HepG2 (cell line): ENCODE measurements at regions not wholly inside any gene's neighbourhood (a gene's known extent, or its start where the extent isn't known, plus 50 kb on each side); places are given as distances from the start of the nearest gene placed in this dataset.

Experiments used
- ATAC-seq: fragments of 200-7000 bp; cut with Tn5 transposase; 3 replicates; pipeline ENCODE4 v1.9.1; 2020; ENCODE audit warnings: mild to moderate bottlenecking, moderate library complexity
- BruUV-seq: library from RNA; stranded (reverse); fragments of 400-500 nt; replicated peaks from 2 replicates; lab custom pipeline; 2021; lab: Mats Ljungman, UMichigan
- CTCF ChIA-PET: fragments of 300-600 bp; formaldehyde crosslinking; extraction: SDS; loops from one replicate; lab custom pipeline; 2021; ENCODE audit warnings: low total read pairs, inconsistent platforms, low intra/inter-chr PET ratio; lab: Yijun Ruan, JAX
- POLR2A ChIA-PET: fragments of 350-600 bp; sonication (Branson Sonifier 250); formaldehyde crosslinking; loops from one replicate; lab custom pipeline; 2020; ENCODE audit warnings: antibody characterized with exemption, inconsistent platforms; lab: Yijun Ruan, JAX
- DNase-seq: peaks from one replicate; pipeline ENCODE4 v3.0.0-alpha.2; 2015; ENCODE audit warnings: low spot score
- FAIRE-seq: peaks from 3 replicates; lab custom pipeline; 2011; peaks lifted over from hg19 to GRCh38; lab: Jason Lieb, UNC
- H2AFZ ChIP-seq: one replicate; pipeline ENCODE4 v1.6.1; 2011; ENCODE audit warnings: low read length, inconsistent platforms
- H3K27ac ChIP-seq: fragments of 300-600 bp; 3 replicates; pipeline ENCODE4 v1.8.0; 2011; ENCODE audit warnings: mixed run types, mild to moderate bottlenecking, mixed read lengths, low read length, inconsistent platforms; ENCODE audit not compliant: insufficient read depth; ENCODE audit errors: extremely low read length
- H3K27me3 ChIP-seq, 2 experiments: fragments of 200-600 bp in 1 of 2; 2 replicates in 1 of 2; 3 replicates in 1 of 2; pipeline versions ENCODE4 v1.6.0 to v1.8.0; 2011; ENCODE audit warnings: low read length in 2 of 2, mild to moderate bottlenecking in 2 of 2, moderate library complexity in 2 of 2, inconsistent platforms in 1 of 2; ENCODE audit not compliant: insufficient read depth in 2 of 2, control insufficient read depth in 1 of 2
- H3K36me3 ChIP-seq, 2 experiments: fragments of 200-600 bp in 1 of 2; replicated peaks in 1 of 2; 2 replicates in 1 of 2; 3 replicates in 1 of 2; pipeline versions ENCODE4 v1.5.1 to v1.8.0; 2011; ENCODE audit warnings: low read length in 2 of 2, inconsistent platforms in 1 of 2; ENCODE audit not compliant: insufficient read depth in 2 of 2, control insufficient read depth in 1 of 2
- H3K4me1 ChIP-seq: 2 replicates; pipeline ENCODE4 v1.5.1; 2012; ENCODE audit warnings: low read length, inconsistent platforms; ENCODE audit not compliant: insufficient read depth
- H3K4me2 ChIP-seq: 2 replicates; pipeline ENCODE4 v1.6.0; 2011; ENCODE audit warnings: low read depth, low read length, inconsistent platforms
- H3K4me3 ChIP-seq, 3 experiments: fragments of 200-600 bp in 1 of 3; sonication (generic), shearing (Covaris generic) in 1 of 3; replicated peaks in 1 of 3; 2 replicates each; pipeline ENCODE4 v1.5.1; 2011 to 2016; ENCODE audit warnings: low read length in 3 of 3, inconsistent platforms in 2 of 3, low read depth in 2 of 3, mild to moderate bottlenecking in 2 of 3, control low read depth in 1 of 3, mixed read lengths in 1 of 3; ENCODE audit not compliant: insufficient read depth in 1 of 3
- H3K79me2 ChIP-seq: one replicate; pipeline ENCODE4 v1.6.1; 2011; ENCODE audit warnings: low read length, inconsistent platforms; ENCODE audit not compliant: insufficient read depth
- H3K9ac ChIP-seq: 2 replicates; pipeline ENCODE4 v1.6.0; 2011; ENCODE audit warnings: mild to moderate bottlenecking, low read depth, low read length, inconsistent platforms; ENCODE audit not compliant: insufficient read depth
- H3K9me3 ChIP-seq: 2 replicates; pipeline ENCODE4 v1.5.1; 2012; ENCODE audit warnings: mild to moderate bottlenecking, low read length
- H4K20me1 ChIP-seq: 2 replicates; pipeline ENCODE4 v1.6.0; 2011; ENCODE audit warnings: inconsistent platforms, mild to moderate bottlenecking, low read length, moderate library complexity; ENCODE audit not compliant: insufficient read depth
- DNMT1 ChIP-seq: sonication (generic); formaldehyde crosslinking; IDR thresholded peaks from 2 replicates; pipeline ENCODE4 v1.5.1; 2020; ENCODE audit warnings: mild to moderate bottlenecking, missing genetic modification reagents
- EHMT2 ChIP-seq: fragments of 200-600 bp; sonication (generic); IDR thresholded peaks from 2 replicates; pipeline ENCODE4 v1.7.0; 2017; ENCODE audit warnings: antibody characterized with exemption, low read depth, low read length, borderline replicate concordance
- ELF1 ChIP-seq: sonication (generic); formaldehyde crosslinking; IDR thresholded peaks from 2 replicates; pipeline ENCODE4 v1.4.0; 2020; ENCODE audit warnings: missing genetic modification reagents
- HMGA1 ChIP-seq: sonication (generic); formaldehyde crosslinking; conservative IDR thresholded peaks from 2 replicates; pipeline ENCODE4 v1.4.0; 2020; ENCODE audit warnings: missing genetic modification reagents
- PRMT3 ChIP-seq: sonication (generic); formaldehyde crosslinking; IDR thresholded peaks from 2 replicates; pipeline ENCODE4 v1.8.1; 2022; ENCODE audit warnings: low read depth, mild to moderate bottlenecking, moderate library complexity, missing genetic modification reagents, borderline replicate concordance
- SIX1 ChIP-seq: sonication (generic); formaldehyde crosslinking; IDR thresholded peaks from 2 replicates; pipeline ENCODE4 v1.4.0; 2020; ENCODE audit warnings: missing genetic modification reagents, borderline replicate concordance
- SMAD9 ChIP-seq: sonication (generic); formaldehyde crosslinking; IDR thresholded peaks from 2 replicates; pipeline ENCODE4 v1.5.1; 2020; ENCODE audit warnings: mild to moderate bottlenecking, missing genetic modification reagents
- ZNF878 ChIP-seq: sonication (generic); formaldehyde crosslinking; IDR thresholded peaks from 2 replicates; pipeline ENCODE4 v1.8.1; 2023; ENCODE audit warnings: mild to moderate bottlenecking, missing genetic modification reagents, moderate library complexity
- ZSCAN30 ChIP-seq: sonication (generic); formaldehyde crosslinking; IDR thresholded peaks from 2 replicates; pipeline ENCODE4 v1.5.0; 2020; ENCODE audit warnings: mild to moderate bottlenecking, missing genetic modification reagents
- WGBS: methylation state at CpG from one replicate; pipeline ENCODE4 v1.1.6; 2017; ENCODE audit warnings: low lambda C conversion rate; 5-methylcytosine and 5-hydroxymethylcytosine counted together
- in situ Hi-C: cut with HindIII; loops from 2 replicates; pipeline ENCODE4 v1.10.0; 2017; ENCODE audit warnings: low pct_unique_long_range_greater_than_20kb; ENCODE audit not compliant: extremely low pct_ligation_motif_present
- intact Hi-C: fragments of 100-400 bp; cut with micrococcal nuclease; formaldehyde crosslinking; loops from one replicate; pipeline ENCODE4 v1.10.0; 2022; ENCODE audit not compliant: unreplicated experiment
- TF ChIP-seq, protein P1 (sequence below): sonication (generic); formaldehyde crosslinking; IDR thresholded peaks from 2 replicates; pipeline ENCODE4 v1.8.0; 2022; ENCODE audit warnings: mild to moderate bottlenecking, missing genetic modification reagents, moderate library complexity
- TF ChIP-seq, protein P2 (sequence below): sonication (generic); formaldehyde crosslinking; IDR thresholded peaks from 2 replicates; pipeline ENCODE4 v1.4.0; 2020; ENCODE audit warnings: missing genetic modification reagents

DNA sequence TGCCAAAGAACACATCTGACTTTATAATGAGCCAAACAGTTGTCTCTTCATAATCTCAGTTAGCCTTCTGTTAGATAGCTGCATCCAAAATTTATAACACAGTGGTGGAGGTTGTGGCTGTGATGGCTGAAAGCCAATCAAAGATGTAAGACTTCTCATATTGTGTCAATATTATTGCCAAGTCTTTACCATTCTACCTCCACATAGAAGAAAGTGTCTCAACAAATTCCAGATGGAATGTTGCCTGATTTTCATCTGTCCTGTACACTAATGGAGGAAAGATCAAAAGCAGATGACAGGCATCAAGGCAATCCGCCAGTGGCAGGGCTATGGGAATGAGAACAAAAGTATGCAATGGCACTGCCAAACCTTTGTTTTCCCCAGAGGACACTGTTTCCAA lies 813.1 kb upstream of the NOVA1 start:
- H3K9me3 ChIP-seq: peaks cover 87% of the 10 kb centered on the region
- no peaks in the 10 kb centered on the region for H3K4me1 ChIP-seq
- H2AFZ ChIP-seq: no peak overlapping the region
- no peak for ATAC-seq
- no peaks in the 10 kb centered on the region for H3K27me3 ChIP-seq
- no peak overlapping the region for H3K27ac ChIP-seq
- TF ChIP-seq SMAD9 (CRISPR knock-in tag): no peak
- no peaks in the 10 kb centered on the region for H3K36me3 ChIP-seq
- no peaks in the 10 kb centered on the region for H4K20me1 ChIP-seq
- no peaks in the 10 kb centered on the region for H3K79me2 ChIP-seq
- ChIA-PET CTCF (no interaction called here), POLR2A (no interaction called here)
- 9% methylated on average over 1 of the region's 1 CpG for WGBS
- DNase-seq: no peak
- no peak overlapping the region for H3K9ac ChIP-seq
- BruUV-seq: no TSS peak
- no peak overlapping the region for H3K4me2 ChIP-seq
- in situ Hi-C loops (no loop called here), intact Hi-C loops (no loop called here)
- no peak for FAIRE-seq
- no peak overlapping the region for H3K4me3 ChIP-seq

DNA sequence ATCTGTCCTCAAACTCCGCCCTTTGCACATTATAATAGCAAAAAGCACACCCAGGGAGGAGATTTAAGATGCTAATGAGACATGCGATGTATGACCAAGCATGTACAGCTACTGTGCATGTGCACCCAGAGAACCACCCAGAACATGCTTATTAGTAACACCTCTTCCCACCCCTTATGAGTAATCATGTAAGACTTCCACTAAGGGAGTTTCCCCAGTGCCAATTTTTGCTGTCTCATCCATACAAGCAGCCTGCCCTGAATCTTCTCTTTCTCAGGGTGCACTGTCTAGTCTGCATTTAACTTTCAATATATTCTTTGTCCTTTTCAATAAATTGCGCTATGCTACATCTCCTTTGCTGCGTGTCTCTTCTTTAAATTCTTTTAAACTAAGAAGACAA lies 830.0 kb upstream of the NOVA1 start:
- no peak overlapping the region for H2AFZ ChIP-seq
- no peaks in the 10 kb centered on the region for H4K20me1 ChIP-seq
- POLR2A ChIA-PET: no interaction called here
- DNase-seq (no peak), ATAC-seq (no peak), FAIRE-seq (no peak)
- CTCF ChIA-PET: no interaction called here
- H3K4me1 ChIP-seq: no peaks in the 10 kb centered on the region
- H3K36me3 ChIP-seq: no peaks in the 10 kb centered on the region
- BruUV-seq: no TSS peak
- no peak overlapping the region for H3K27ac ChIP-seq
- H3K79me2 ChIP-seq: no peaks in the 10 kb centered on the region
- no peak overlapping the region for H3K4me3 ChIP-seq
- H3K9me3 ChIP-seq: peaks cover 91% of the 10 kb centered on the region
- H3K4me2 ChIP-seq: no peak overlapping the region
- intact Hi-C loops: no loop called here
- 24% methylated on average over 4 of the region's 4 CpGs for WGBS
- H3K9ac ChIP-seq: no peak overlapping the region
- H3K27me3 ChIP-seq: no peaks in the 10 kb centered on the region; a peak in 1 of 5 replicates
- in situ Hi-C loops: no loop called here
- TF ChIP-seq HMGA1 (CRISPR knock-in tag) (no peak), ZNF878 (no peak), ZSCAN30 (CRISPR knock-in tag) (no peak), ELF1 (CRISPR knock-in tag) (no peak), EHMT2 (no peak), SIX1 (CRISPR knock-in tag) (no peak), DNMT1 (no peak), PRMT3 (CRISPR knock-in tag) (no peak)
- TF ChIP-seq, protein P1, sequence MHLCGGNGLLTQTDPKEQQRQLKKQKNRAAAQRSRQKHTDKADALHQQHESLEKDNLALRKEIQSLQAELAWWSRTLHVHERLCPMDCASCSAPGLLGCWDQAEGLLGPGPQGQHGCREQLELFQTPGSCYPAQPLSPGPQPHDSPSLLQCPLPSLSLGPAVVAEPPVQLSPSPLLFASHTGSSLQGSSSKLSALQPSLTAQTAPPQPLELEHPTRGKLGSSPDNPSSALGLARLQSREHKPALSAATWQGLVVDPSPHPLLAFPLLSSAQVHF (CRISPR knock-in tag): no peak
- TF ChIP-seq, protein P2, sequence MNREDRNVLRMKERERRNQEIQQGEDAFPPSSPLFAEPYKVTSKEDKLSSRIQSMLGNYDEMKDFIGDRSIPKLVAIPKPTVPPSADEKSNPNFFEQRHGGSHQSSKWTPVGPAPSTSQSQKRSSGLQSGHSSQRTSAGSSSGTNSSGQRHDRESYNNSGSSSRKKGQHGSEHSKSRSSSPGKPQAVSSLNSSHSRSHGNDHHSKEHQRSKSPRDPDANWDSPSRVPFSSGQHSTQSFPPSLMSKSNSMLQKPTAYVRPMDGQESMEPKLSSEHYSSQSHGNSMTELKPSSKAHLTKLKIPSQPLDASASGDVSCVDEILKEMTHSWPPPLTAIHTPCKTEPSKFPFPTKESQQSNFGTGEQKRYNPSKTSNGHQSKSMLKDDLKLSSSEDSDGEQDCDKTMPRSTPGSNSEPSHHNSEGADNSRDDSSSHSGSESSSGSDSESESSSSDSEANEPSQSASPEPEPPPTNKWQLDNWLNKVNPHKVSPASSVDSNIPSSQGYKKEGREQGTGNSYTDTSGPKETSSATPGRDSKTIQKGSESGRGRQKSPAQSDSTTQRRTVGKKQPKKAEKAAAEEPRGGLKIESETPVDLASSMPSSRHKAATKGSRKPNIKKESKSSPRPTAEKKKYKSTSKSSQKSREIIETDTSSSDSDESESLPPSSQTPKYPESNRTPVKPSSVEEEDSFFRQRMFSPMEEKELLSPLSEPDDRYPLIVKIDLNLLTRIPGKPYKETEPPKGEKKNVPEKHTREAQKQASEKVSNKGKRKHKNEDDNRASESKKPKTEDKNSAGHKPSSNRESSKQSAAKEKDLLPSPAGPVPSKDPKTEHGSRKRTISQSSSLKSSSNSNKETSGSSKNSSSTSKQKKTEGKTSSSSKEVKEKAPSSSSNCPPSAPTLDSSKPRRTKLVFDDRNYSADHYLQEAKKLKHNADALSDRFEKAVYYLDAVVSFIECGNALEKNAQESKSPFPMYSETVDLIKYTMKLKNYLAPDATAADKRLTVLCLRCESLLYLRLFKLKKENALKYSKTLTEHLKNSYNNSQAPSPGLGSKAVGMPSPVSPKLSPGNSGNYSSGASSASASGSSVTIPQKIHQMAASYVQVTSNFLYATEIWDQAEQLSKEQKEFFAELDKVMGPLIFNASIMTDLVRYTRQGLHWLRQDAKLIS: no peak
